Tibial nerve (tissue), 4 donors: ENCODE measurements at regions not wholly inside any gene's neighbourhood (a gene's known extent, or its start where the extent isn't known, plus 50 kb on each side); places are given as distances from the start of the nearest gene placed in this dataset.

Experiments
- EP300 ChIP-seq, 2 donors: sonication (generic); formaldehyde crosslinking; IDR thresholded peaks; one replicate each; pipeline ENCODE4 v1.6.1; 2017; ENCODE audit warnings: antibody characterized with exemption in 2 of 2, mild to moderate bottlenecking in 1 of 2
- TF ChIP-seq, protein P1 (sequence below), 5 experiments: fragments of 200-600 bp in 3 of 5; fragments of 450-650 bp in 2 of 5; sonication (generic) in 3 of 5; IDR thresholded peaks; one replicate each; pipeline ENCODE4 v1.5.1; 2016 to 2019; ENCODE audit warnings: antibody characterized with exemption in 5 of 5, mild to moderate bottlenecking in 3 of 5, moderate library complexity in 2 of 5

DNA sequence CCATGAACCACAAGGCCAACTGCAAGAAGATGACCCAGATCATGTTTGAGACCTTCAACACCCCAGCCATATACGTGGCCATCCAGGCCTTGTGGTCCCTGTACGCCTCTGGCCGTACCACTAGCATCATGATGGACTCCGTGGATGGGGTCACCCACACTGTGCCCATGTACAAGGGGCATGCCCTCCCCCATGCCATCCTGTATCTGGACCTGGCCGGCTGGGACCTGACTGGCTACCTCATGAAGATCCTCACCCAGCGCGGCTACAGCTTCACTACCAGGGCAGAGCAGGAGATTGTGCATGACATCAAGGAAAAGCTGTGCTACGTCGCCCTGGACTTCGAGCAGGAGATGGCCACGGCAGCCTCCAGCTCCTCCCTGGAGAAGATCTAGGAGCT, 153.7 kb downstream of the CAVIN4 start:
- TF ChIP-seq, protein P1, sequence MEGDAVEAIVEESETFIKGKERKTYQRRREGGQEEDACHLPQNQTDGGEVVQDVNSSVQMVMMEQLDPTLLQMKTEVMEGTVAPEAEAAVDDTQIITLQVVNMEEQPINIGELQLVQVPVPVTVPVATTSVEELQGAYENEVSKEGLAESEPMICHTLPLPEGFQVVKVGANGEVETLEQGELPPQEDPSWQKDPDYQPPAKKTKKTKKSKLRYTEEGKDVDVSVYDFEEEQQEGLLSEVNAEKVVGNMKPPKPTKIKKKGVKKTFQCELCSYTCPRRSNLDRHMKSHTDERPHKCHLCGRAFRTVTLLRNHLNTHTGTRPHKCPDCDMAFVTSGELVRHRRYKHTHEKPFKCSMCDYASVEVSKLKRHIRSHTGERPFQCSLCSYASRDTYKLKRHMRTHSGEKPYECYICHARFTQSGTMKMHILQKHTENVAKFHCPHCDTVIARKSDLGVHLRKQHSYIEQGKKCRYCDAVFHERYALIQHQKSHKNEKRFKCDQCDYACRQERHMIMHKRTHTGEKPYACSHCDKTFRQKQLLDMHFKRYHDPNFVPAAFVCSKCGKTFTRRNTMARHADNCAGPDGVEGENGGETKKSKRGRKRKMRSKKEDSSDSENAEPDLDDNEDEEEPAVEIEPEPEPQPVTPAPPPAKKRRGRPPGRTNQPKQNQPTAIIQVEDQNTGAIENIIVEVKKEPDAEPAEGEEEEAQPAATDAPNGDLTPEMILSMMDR (IDR thresholded peaks at IDR 0.05), result no peak
- TF ChIP-seq EP300 (IDR thresholded peaks at IDR 0.05), result no peak
